Ishikawa (cell line): ENCODE measurements at regions not wholly inside any gene's neighbourhood (a gene's known extent, or its start where the extent isn't known, plus 50 kb on each side); places are given as distances from the start of the nearest gene placed in this dataset.

ENCODE experiments used
- CREB1 ChIP-seq: IDR thresholded peaks from 2 replicates; pipeline ENCODE4 v1.6.1; 2012; ENCODE audit warnings: low read depth
- EGR1 ChIP-seq: IDR thresholded peaks from 2 replicates; pipeline ENCODE4 v1.6.1; 2012
- EP300 ChIP-seq: IDR thresholded peaks from 2 replicates; pipeline ENCODE4 v1.6.1; 2012; ENCODE audit warnings: borderline replicate concordance
- FOXM1 ChIP-seq: IDR thresholded peaks from 2 replicates; pipeline ENCODE4 v1.6.1; 2012; ENCODE audit warnings: low read depth, borderline replicate concordance
- NFIC ChIP-seq: IDR thresholded peaks from 2 replicates; pipeline ENCODE4 v1.6.1; 2012
- RAD21 ChIP-seq: IDR thresholded peaks from 2 replicates; pipeline ENCODE4 v1.6.1; 2012; ENCODE audit warnings: low read depth
- USF1 ChIP-seq: IDR thresholded peaks from 2 replicates; pipeline ENCODE4 v1.6.1; 2012

GRCh38 chr6:27126815-27127537, 120.5 kb upstream of the PRSS16 start:
- TF ChIP-seq CREB1 (no peak), EGR1 (no peak), NFIC (no peak), RAD21 (peak; percentile 89), FOXM1 (no peak), EP300 (no peak), USF1 (no peak)
